ENCODE measurements at regions not wholly inside any gene's neighbourhood (a gene's known extent, or its start where the extent isn't known, plus 50 kb on each side); places are given as distances from the start of the nearest gene placed in this dataset.

- no peak overlapping the region for H3K27ac ChIP-seq (ENCODE audit: extremely low read depth, low read depth, low read length)
- no peak overlapping the region for H3K4me3 ChIP-seq (ENCODE audit: low read depth, low read length)
- no peaks in the 10 kb centered on the region for H3K4me1 ChIP-seq (ENCODE audit: control insufficient read depth, insufficient read depth, low read length)
- POLR2A ChIA-PET: no interaction called here
- H3K9me3 ChIP-seq (ENCODE audit: control insufficient read depth, insufficient read depth, low read depth, low read length): no peaks in the 10 kb centered on the region
- CTCF ChIA-PET: no interaction called here
- TF ChIP-seq ZNF394 (tag by site-specific recombination; IDR thresholded peaks at IDR 0.05; ENCODE audit: borderline replicate concordance) (no peak), ZNF785 (tag by site-specific recombination; IDR thresholded peaks at IDR 0.05) (no peak), ZNF670 (tag by site-specific recombination; IDR thresholded peaks at IDR 0.05; ENCODE audit: low read depth) (no peak), SALL2 (tag by site-specific recombination; IDR thresholded peaks at IDR 0.05; ENCODE audit: borderline replicate concordance) (no peak), ZNF362 (tag by site-specific recombination; IDR thresholded peaks at IDR 0.05) (no peak), ZFP37 (tag by site-specific recombination; IDR thresholded peaks at IDR 0.05) (no peak), ZNF391 (tag by site-specific recombination; IDR thresholded peaks at IDR 0.05; ENCODE audit: borderline replicate concordance, low read depth) (no peak), ZNF521 (tag by site-specific recombination; IDR thresholded peaks at IDR 0.05) (no peak)
- TF ChIP-seq, protein P1, sequence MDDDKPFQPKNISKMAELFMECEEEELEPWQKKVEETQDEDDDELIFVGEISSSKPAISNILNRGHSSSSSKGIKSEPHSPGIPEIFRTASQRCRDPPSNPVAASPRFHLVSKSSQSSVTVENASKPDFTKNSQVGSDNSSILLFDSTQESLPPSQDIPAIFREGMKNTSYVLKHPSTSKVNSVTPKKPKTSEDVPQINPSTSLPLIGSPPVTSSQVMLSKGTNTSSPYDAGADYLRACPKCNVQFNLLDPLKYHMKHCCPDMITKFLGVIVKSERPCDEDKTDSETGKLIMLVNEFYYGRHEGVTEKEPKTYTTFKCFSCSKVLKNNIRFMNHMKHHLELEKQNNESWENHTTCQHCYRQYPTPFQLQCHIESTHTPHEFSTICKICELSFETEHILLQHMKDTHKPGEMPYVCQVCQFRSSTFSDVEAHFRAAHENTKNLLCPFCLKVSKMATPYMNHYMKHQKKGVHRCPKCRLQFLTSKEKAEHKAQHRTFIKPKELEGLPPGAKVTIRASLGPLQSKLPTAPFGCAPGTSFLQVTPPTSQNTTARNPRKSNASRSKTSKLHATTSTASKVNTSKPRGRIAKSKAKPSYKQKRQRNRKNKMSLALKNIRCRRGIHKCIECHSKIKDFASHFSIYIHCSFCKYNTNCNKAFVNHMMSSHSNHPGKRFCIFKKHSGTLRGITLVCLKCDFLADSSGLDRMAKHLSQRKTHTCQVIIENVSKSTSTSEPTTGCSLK (tag by site-specific recombination; IDR thresholded peaks at IDR 0.05): no peak
- H3K36me3 ChIP-seq (ENCODE audit: control insufficient read depth in 2 of 2, insufficient read depth in 1 of 2, low read length in 2 of 2): no peaks in the 10 kb centered on the region
Measured at GRCh38 chr3:46086083-46086437, 58.8 kb upstream of the XCR1 start.

GRCh38 chr3:46085421-46086082 is 58.3 kb upstream of the XCR1 start:
- no peak overlapping the region for H3K27ac ChIP-seq (ENCODE audit: extremely low read depth, low read depth, low read length)

More at GRCh38 chr3:46085421-46086082, 58.3 kb upstream of the XCR1 start:
- Histone ChIP-seq H3K4me3 (ENCODE audit: low read depth, low read length) (no peak overlapping the region), H3K36me3 (ENCODE audit: control insufficient read depth in 2 of 2, insufficient read depth in 1 of 2, low read length in 2 of 2) (no peaks in the 10 kb centered on the region), H3K9me3 (ENCODE audit: control insufficient read depth, insufficient read depth, low read depth, low read length) (no peaks in the 10 kb centered on the region), H3K4me1 (ENCODE audit: control insufficient read depth, insufficient read depth, low read length) (no peaks in the 10 kb centered on the region)
- no peak for TF ChIP-seq ZNF610 (tag by site-specific recombination; IDR thresholded peaks at IDR 0.05; ENCODE audit: borderline replicate concordance)
- TF ChIP-seq ZNF488 (tag by site-specific recombination; IDR thresholded peaks at IDR 0.05): no peak
- TF ChIP-seq, protein P2, sequence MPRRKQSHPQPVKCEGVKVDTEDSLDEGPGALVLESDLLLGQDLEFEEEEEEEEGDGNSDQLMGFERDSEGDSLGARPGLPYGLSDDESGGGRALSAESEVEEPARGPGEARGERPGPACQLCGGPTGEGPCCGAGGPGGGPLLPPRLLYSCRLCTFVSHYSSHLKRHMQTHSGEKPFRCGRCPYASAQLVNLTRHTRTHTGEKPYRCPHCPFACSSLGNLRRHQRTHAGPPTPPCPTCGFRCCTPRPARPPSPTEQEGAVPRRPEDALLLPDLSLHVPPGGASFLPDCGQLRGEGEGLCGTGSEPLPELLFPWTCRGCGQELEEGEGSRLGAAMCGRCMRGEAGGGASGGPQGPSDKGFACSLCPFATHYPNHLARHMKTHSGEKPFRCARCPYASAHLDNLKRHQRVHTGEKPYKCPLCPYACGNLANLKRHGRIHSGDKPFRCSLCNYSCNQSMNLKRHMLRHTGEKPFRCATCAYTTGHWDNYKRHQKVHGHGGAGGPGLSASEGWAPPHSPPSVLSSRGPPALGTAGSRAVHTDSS (tag by site-specific recombination; IDR thresholded peaks at IDR 0.05): no peak
- TF ChIP-seq ZNF768 (tag by site-specific recombination; IDR thresholded peaks at IDR 0.05): no peak
- no peak for TF ChIP-seq ZNF175 (tag by site-specific recombination; IDR thresholded peaks at IDR 0.05)
- TF ChIP-seq TRIM28 (IDR thresholded peaks at IDR 0.05; ENCODE audit: borderline replicate concordance, low read length): no peak
- TF ChIP-seq ZNF580 (tag by site-specific recombination; IDR thresholded peaks at IDR 0.05): no peak
- TF ChIP-seq, protein P3, sequence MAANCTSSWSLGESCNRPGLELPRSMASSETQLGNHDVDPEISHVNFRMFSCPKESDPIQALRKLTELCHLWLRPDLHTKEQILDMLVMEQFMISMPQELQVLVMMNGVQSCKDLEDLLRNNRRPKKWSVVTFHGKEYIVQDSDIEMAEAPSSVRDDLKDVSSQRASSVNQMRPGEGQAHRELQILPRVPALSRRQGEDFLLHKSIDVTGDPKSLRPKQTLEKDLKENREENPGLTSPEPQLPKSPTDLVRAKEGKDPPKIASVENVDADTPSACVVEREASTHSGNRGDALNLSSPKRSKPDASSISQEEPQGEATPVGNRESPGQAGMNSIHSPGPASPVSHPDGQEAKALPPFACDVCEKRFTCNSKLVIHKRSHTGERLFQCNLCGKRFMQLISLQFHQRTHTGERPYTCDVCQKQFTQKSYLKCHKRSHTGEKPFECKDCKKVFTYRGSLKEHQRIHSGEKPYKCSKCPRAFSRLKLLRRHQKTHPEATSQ (tag by site-specific recombination; IDR thresholded peaks at IDR 0.05): no peak
- TF ChIP-seq ZNF140 (tag by site-specific recombination; IDR thresholded peaks at IDR 0.05): no peak
- no peak for TF ChIP-seq ZNF571 (tag by site-specific recombination; IDR thresholded peaks at IDR 0.05)
- no peak for TF ChIP-seq ZNF830 (tag by site-specific recombination; IDR thresholded peaks at IDR 0.05; ENCODE audit: low read depth)
- TF ChIP-seq ZNF302 (tag by site-specific recombination; IDR thresholded peaks at IDR 0.05; ENCODE audit: low read depth): no peak
- TF ChIP-seq ZNF707 (tag by site-specific recombination; IDR thresholded peaks at IDR 0.05): no peak
- no peak for TF ChIP-seq ZNF184 (tag by site-specific recombination; IDR thresholded peaks at IDR 0.05)
- no peak for TF ChIP-seq ZNF747 (tag by site-specific recombination; IDR thresholded peaks at IDR 0.05)
- ChIA-PET POLR2A (no interaction called here), CTCF (interaction anchor here (2.6 kb wide), 1 partner anchor 146 kb away, joined by 11 read pairs; no protein-coding TSS in a partner anchor)

All from HEK293 (cell line).